Keratinocyte (primary cell): ENCODE measurements at regions not wholly inside any gene's neighbourhood (a gene's known extent, or its start where the extent isn't known, plus 50 kb on each side); places are given as distances from the start of the nearest gene placed in this dataset.

Source experiments
- DNase-seq: peaks from one replicate; pipeline ENCODE4 v3.0.0-alpha.2; 2011; ENCODE audit warnings: low read depth, missing footprints, low spot score
- FAIRE-seq: peaks from 2 replicates; lab custom pipeline; 2011; peaks lifted over from hg19 to GRCh38; lab: Jason Lieb, UNC
- H2AFZ ChIP-seq: 2 replicates; pipeline ENCODE4 v1.6.0; 2012; ENCODE audit warnings: low read length, control low read depth, inconsistent platforms; ENCODE audit not compliant: control insufficient read depth
- H3K27ac ChIP-seq: 2 replicates; pipeline ENCODE4 v1.5.1; 2011; ENCODE audit warnings: low read length; ENCODE audit not compliant: control insufficient read depth, insufficient read depth
- H3K27me3 ChIP-seq: 3 replicates; pipeline ENCODE4 v1.6.0; 2011; ENCODE audit warnings: low read length; ENCODE audit not compliant: control insufficient read depth, insufficient read depth; ENCODE audit errors: extremely low read depth
- H3K36me3 ChIP-seq, 2 experiments: 2 replicates in 1 of 2; 3 replicates in 1 of 2; pipeline ENCODE4 v1.5.1; 2011; ENCODE audit warnings: low read length in 2 of 2, mild to moderate bottlenecking in 1 of 2; ENCODE audit not compliant: control insufficient read depth in 2 of 2, insufficient read depth in 2 of 2; ENCODE audit errors: extremely low read depth in 1 of 2
- H3K4me1 ChIP-seq: 3 replicates; pipeline ENCODE4 v1.5.1; 2011; ENCODE audit warnings: low read length; ENCODE audit not compliant: control insufficient read depth, insufficient read depth; ENCODE audit errors: extremely low read depth
- H3K4me2 ChIP-seq: 3 replicates; pipeline ENCODE4 v1.6.0; 2011; ENCODE audit warnings: low read depth, low read length; ENCODE audit not compliant: control insufficient read depth, insufficient read depth; ENCODE audit errors: extremely low read depth
- H3K4me3 ChIP-seq, 3 experiments: fragments of 200-600 bp in 1 of 3; sonication (generic) in 1 of 3; 2 replicates in 2 of 3; 3 replicates in 1 of 3; pipeline ENCODE4 v1.5.1; 2011 to 2016; ENCODE audit warnings: low read length in 3 of 3, mild to moderate bottlenecking in 3 of 3, control low read depth in 2 of 3, inconsistent platforms in 1 of 3, low read depth in 1 of 3, mixed read lengths in 1 of 3, mixed run types in 1 of 3, moderate library complexity in 1 of 3; ENCODE audit not compliant: control insufficient read depth in 2 of 3, insufficient read depth in 2 of 3; ENCODE audit errors: extremely low read depth in 1 of 3
- H3K79me2 ChIP-seq: 2 replicates; pipeline ENCODE4 v1.6.0; 2012; ENCODE audit warnings: low read length; ENCODE audit not compliant: control insufficient read depth, insufficient read depth
- H3K9ac ChIP-seq: 3 replicates; pipeline ENCODE4 v1.6.0; 2011; ENCODE audit warnings: low read length; ENCODE audit not compliant: control insufficient read depth, insufficient read depth; ENCODE audit errors: extremely low read depth
- H3K9me1 ChIP-seq: 3 replicates; pipeline ENCODE4 v1.6.0; 2011; ENCODE audit warnings: low read length; ENCODE audit not compliant: control insufficient read depth, insufficient read depth; ENCODE audit errors: extremely low read depth
- H3K9me3 ChIP-seq: 2 replicates; pipeline ENCODE4 v1.5.1; 2012; ENCODE audit warnings: low read depth, low read length; ENCODE audit not compliant: control insufficient read depth
- H4K20me1 ChIP-seq: 3 replicates; pipeline ENCODE4 v1.6.0; 2011; ENCODE audit warnings: low read length; ENCODE audit not compliant: control insufficient read depth, insufficient read depth; ENCODE audit errors: extremely low read depth
- CTCF ChIP-seq, 3 experiments: IDR thresholded peaks in 1 of 3; conservative IDR thresholded peaks in 1 of 3; optimal IDR thresholded peaks in 1 of 3; 2 replicates in 2 of 3; 3 replicates in 1 of 3; pipeline versions ENCODE3 to v1.5.1; 2011; ENCODE audit warnings: low read length in 3 of 3, mild to moderate bottlenecking in 3 of 3, moderate library complexity in 2 of 3, control low read depth in 1 of 3, inconsistent platforms in 1 of 3; ENCODE audit not compliant: insufficient read depth in 2 of 3; ENCODE audit errors: extremely low read depth in 1 of 3
- EZH2 ChIP-seq: IDR thresholded peaks from one replicate; pipeline ENCODE4 v1.6.1; 2012; ENCODE audit warnings: inconsistent platforms, mild to moderate bottlenecking, low read length, moderate library complexity
- dilution Hi-C: fragments of 300-500 bp; cut with MboI; formaldehyde crosslinking; loops from one replicate; pipeline ENCODE4 v1.7.0; 2020; ENCODE audit warnings: low sequenced_read_pairs; ENCODE audit not compliant: extremely low pct_ligation_motif_present

DNA sequence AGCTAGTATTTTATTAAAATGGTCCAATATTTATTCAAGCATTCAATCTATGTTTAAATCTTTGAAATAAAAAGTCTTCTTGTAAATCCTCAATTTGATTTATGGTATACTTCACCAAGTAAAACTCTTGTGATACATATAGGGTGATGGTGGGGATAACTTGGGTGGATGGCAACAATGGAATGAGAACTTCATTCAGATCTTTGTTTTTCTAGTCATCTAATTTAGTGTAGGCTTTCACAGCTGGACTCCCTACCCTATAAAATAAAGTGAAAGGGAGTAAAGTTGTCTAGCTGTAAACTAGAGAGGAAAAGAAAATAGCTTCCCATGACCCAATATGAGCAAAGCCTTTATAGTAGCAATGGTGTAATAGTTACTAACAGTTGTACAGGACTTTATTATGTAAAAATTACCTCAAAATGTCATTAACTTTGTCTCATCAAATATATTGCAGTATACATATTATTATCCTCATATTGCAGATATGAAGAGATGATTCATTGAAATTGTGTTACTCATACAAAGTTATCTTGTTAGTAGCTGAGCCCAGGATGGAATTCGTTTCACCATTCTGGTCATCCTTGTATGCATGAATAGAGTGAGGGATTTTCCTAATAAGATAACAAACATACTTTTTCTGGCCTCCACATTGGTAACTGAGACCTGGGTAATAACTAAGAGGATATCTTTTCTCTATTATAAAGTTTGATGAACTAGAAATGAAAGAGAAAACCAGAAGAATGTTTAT lies 1377.7 kb upstream of the ADGRL4 start:
- Histone ChIP-seq H3K4me3 (no peak overlapping the region), H2AFZ (no peak overlapping the region), H3K27ac (no peak overlapping the region), H3K4me1 (no peaks in the 10 kb centered on the region), H3K9me1 (no peaks in the 10 kb centered on the region), H3K4me2 (no peak overlapping the region), H3K27me3 (no peaks in the 10 kb centered on the region), H3K9me3 (no peaks in the 10 kb centered on the region), H3K36me3 (no peaks in the 10 kb centered on the region), H4K20me1 (no peaks in the 10 kb centered on the region), H3K9ac (no peak overlapping the region), H3K79me2 (no peaks in the 10 kb centered on the region)
- dilution Hi-C loops: no loop called here
- FAIRE-seq: no peak
- DNase-seq: no peak
- TF ChIP-seq EZH2 (no peak), CTCF (optimal IDR thresholded peaks at IDR 0.05 in 1 of 3, IDR thresholded peaks at IDR 0.05 in 1 of 3, conservative IDR thresholded peaks at IDR 0.05 in 1 of 3; ENCODE audit: extremely low read depth in 1 of 3, insufficient read depth in 2 of 3, low read length in 3 of 3) (no peak)

DNA sequence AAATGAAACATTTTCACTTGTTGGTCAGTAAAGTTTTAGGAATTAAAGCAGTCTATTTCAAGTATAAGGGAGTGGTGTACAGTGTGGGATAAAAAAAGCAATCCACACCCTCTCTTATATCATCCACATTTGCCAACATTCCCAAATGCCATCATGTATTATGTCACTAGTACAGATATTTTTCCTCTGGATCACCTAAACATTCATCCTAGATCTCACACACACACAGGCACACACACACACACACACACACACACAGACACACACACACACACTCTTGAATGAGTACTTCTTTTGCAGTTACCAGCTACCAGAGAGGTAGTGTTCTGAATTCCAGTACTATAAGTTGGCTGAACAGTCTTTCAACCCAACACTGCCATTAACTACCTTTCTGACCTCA lies 1369.1 kb upstream of the ADGRL4 start:
- FAIRE-seq (peak; percentile 32), DNase-seq (peak; percentile 35)
- Histone ChIP-seq H3K9ac (no peak overlapping the region), H4K20me1 (no peaks in the 10 kb centered on the region), H3K79me2 (no peaks in the 10 kb centered on the region), H3K27me3 (no peaks in the 10 kb centered on the region), H2AFZ (no peak overlapping the region), H3K9me1 (no peaks in the 10 kb centered on the region), H3K4me2 (no peak overlapping the region), H3K9me3 (no peaks in the 10 kb centered on the region), H3K36me3 (no peaks in the 10 kb centered on the region), H3K4me3 (no peak overlapping the region), H3K4me1 (peaks cover 10% of the 10 kb centered on the region), H3K27ac (no peak overlapping the region)
- TF ChIP-seq EZH2 (no peak), CTCF (optimal IDR thresholded peaks at IDR 0.05 in 1 of 3, IDR thresholded peaks at IDR 0.05 in 1 of 3, conservative IDR thresholded peaks at IDR 0.05 in 1 of 3; ENCODE audit: extremely low read depth in 1 of 3, insufficient read depth in 2 of 3, low read length in 3 of 3) (no peak)
- dilution Hi-C loops: no loop called here
